ENCODE measurements at regions not wholly inside any gene's neighbourhood (a gene's known extent, or its start where the extent isn't known, plus 50 kb on each side); places are given as distances from the start of the nearest gene placed in this dataset.

GRCh38 chr1:4010284-4010683 is 110.2 kb upstream of the C1orf174 start:
- H3K27me3 ChIP-seq (ENCODE audit: control insufficient read depth in 3 of 3, insufficient read depth in 3 of 3, low read length in 3 of 3), result peaks cover 0 to 14% (median 3%) of the 10 kb centered on the region in 3 donors

GRCh38 chr1:4010814-4011605 is 110.9 kb upstream of the C1orf174 start:
- Histone ChIP-seq H3K27ac (ENCODE audit: low read depth, low read length) (no peak overlapping the region), H3K27me3 (ENCODE audit: control insufficient read depth in 3 of 3, insufficient read depth in 3 of 3, low read length in 3 of 3) (peaks cover 0 to 12% (median 6%) of the 10 kb centered on the region in 3 donors), H3K4me3 (ENCODE audit: low read length in 3 of 3) (no peak overlapping the region), H3K36me3 (ENCODE audit: control insufficient read depth in 3 of 3, insufficient read depth in 3 of 3, low read length in 3 of 3) (no peaks in the 10 kb centered on the region), H3K9me3 (ENCODE audit: control insufficient read depth in 3 of 3, low read length in 3 of 3) (no peaks in the 10 kb centered on the region), H3K9ac (ENCODE audit: low read depth in 1 of 3, low read length in 3 of 3) (no peak overlapping the region), H3K4me1 (ENCODE audit: control insufficient read depth in 3 of 3, insufficient read depth in 3 of 3, low read length in 3 of 3) (no peaks in the 10 kb centered on the region)

More at GRCh38 chr1:4010284-4010683, 110.2 kb upstream of the C1orf174 start:
- Histone ChIP-seq H3K4me1 (ENCODE audit: control insufficient read depth in 3 of 3, insufficient read depth in 3 of 3, low read length in 3 of 3) (no peaks in the 10 kb centered on the region), H3K27ac (ENCODE audit: low read depth, low read length) (no peak overlapping the region), H3K9me3 (ENCODE audit: control insufficient read depth in 3 of 3, low read length in 3 of 3) (no peaks in the 10 kb centered on the region), H3K36me3 (ENCODE audit: control insufficient read depth in 3 of 3, insufficient read depth in 3 of 3, low read length in 3 of 3) (no peaks in the 10 kb centered on the region), H3K4me3 (ENCODE audit: low read length in 3 of 3) (no peak overlapping the region), H3K9ac (ENCODE audit: low read depth in 1 of 3, low read length in 3 of 3) (no peak overlapping the region)

DNA sequence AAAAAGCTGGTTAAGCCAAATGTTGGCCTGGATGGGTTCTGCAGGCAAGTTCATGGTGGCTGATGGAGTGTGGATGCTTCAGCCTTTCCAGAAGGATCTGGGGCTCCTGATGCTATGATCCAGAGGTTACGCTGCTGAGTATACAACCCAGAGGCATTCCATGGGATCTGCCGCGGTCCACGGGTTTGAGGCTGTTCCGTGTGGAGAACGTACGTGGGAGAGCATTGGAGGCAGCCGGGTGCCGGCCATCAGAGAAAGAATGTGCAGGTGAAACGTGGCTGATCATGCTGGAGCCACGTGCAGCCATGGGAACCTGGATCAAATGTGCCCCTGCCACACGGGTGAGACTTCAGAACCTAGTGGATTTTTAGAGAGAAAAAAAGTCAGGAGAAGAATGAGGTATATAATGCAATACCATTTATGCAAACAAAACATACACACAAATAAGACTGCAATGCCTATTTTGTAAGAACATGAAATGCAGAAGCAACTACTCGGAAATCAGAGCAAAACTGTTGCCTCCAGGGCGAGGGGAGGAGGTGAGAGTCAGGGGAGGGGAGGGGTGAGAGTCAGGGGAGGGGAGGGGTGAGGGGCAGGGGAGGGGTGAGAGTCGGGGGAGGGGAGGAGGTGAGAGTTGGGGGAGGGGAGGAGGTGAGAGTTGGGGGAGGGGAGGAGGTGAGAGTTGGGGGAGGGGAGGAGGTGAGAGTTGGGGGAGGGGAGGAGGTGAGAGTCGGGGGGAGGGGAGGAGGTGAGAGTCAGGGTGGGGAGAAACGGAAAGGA is 116.5 kb upstream of the C1orf174 start:
- no peak overlapping the region for H3K9ac ChIP-seq (ENCODE audit: low read depth in 1 of 3, low read length in 3 of 3)
- no peak overlapping the region for H3K4me3 ChIP-seq (ENCODE audit: low read length in 3 of 3)
- H3K9me3 ChIP-seq (ENCODE audit: control insufficient read depth in 3 of 3, low read length in 3 of 3), result no peaks in the 10 kb centered on the region
- no peaks in the 10 kb centered on the region for H3K4me1 ChIP-seq (ENCODE audit: control insufficient read depth in 3 of 3, insufficient read depth in 3 of 3, low read length in 3 of 3)
- H3K27me3 ChIP-seq (ENCODE audit: control insufficient read depth in 3 of 3, insufficient read depth in 3 of 3, low read length in 3 of 3), result peaks cover 15 to 22% (median 21%) of the 10 kb centered on the region in 3 donors
- no peak overlapping the region for H3K27ac ChIP-seq (ENCODE audit: low read depth, low read length)
- peaks cover 0 to 2% (median 0%) of the 10 kb centered on the region in 3 donors for H3K36me3 ChIP-seq (ENCODE audit: control insufficient read depth in 3 of 3, insufficient read depth in 3 of 3, low read length in 3 of 3)

- H3K9me3 ChIP-seq (ENCODE audit: control insufficient read depth in 3 of 3, low read length in 3 of 3), result no peaks in the 10 kb centered on the region
- H3K36me3 ChIP-seq (ENCODE audit: control insufficient read depth in 3 of 3, insufficient read depth in 3 of 3, low read length in 3 of 3), result peaks cover 0 to 2% (median 0%) of the 10 kb centered on the region in 3 donors
- no peak overlapping the region for H3K27ac ChIP-seq (ENCODE audit: low read depth, low read length)
- no peak overlapping the region for H3K4me3 ChIP-seq (ENCODE audit: low read length in 3 of 3)
- no peaks in the 10 kb centered on the region for H3K4me1 ChIP-seq (ENCODE audit: control insufficient read depth in 3 of 3, insufficient read depth in 3 of 3, low read length in 3 of 3)
- H3K9ac ChIP-seq (ENCODE audit: low read depth in 1 of 3, low read length in 3 of 3), result no peak overlapping the region
- H3K27me3 ChIP-seq (ENCODE audit: control insufficient read depth in 3 of 3, insufficient read depth in 3 of 3, low read length in 3 of 3), result peaks cover 17 to 24% (median 22%) of the 10 kb centered on the region in 3 donors
Observed at GRCh38 chr1:4017636-4018365, 117.7 kb upstream of the C1orf174 start.

DNA sequence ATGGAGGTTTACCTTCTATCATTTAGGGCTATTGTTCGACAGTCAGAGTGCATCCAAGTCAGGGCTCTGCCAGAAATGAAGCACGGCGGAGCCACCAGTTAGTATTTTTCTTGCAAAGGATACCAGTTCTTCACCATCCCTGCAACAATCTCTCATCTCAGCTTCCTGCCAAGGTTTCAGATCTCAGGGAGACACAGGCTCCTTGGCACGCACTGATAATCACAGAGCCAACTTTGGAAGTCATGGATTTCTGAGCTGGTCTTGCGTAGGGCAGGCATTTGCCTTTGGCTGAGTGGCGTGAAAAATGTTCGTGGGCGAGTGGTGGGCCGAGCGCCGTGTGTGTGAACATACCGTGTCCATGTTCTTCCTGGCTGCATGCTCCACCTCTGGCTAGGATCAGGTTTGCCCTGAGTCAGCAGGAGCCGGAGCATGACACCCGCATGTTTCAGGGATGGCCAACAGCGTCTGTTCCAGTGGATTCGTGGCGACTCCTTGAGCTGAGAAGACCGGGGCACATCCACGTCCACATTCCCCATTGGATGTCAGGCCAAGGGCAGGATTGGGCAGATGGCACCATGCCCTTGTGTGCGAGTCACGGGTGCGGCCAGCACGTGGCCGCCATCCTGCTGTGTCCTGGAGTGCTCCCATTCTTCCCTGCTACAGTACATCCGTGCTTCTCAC is 118.5 kb upstream of the C1orf174 start:
- Histone ChIP-seq H3K4me1 (ENCODE audit: control insufficient read depth in 3 of 3, insufficient read depth in 3 of 3, low read length in 3 of 3) (no peaks in the 10 kb centered on the region), H3K27ac (ENCODE audit: low read depth, low read length) (no peak overlapping the region), H3K4me3 (ENCODE audit: low read length in 3 of 3) (no peak overlapping the region), H3K27me3 (ENCODE audit: control insufficient read depth in 3 of 3, insufficient read depth in 3 of 3, low read length in 3 of 3) (peaks cover 17 to 29% (median 22%) of the 10 kb centered on the region in 3 donors), H3K9ac (ENCODE audit: low read depth in 1 of 3, low read length in 3 of 3) (no peak overlapping the region), H3K9me3 (ENCODE audit: control insufficient read depth in 3 of 3, low read length in 3 of 3) (no peaks in the 10 kb centered on the region), H3K36me3 (ENCODE audit: control insufficient read depth in 3 of 3, insufficient read depth in 3 of 3, low read length in 3 of 3) (peaks cover 0 to 2% (median 0%) of the 10 kb centered on the region in 3 donors)

GRCh38 chr1:4019147-4019521 is 119.1 kb upstream of the C1orf174 start:
- no peaks in the 10 kb centered on the region for H3K9me3 ChIP-seq (ENCODE audit: control insufficient read depth in 3 of 3, low read length in 3 of 3)
- no peak overlapping the region for H3K4me3 ChIP-seq (ENCODE audit: low read length in 3 of 3)
- no peak overlapping the region for H3K9ac ChIP-seq (ENCODE audit: low read depth in 1 of 3, low read length in 3 of 3)
- no peak overlapping the region for H3K27ac ChIP-seq (ENCODE audit: low read depth, low read length)
- H3K36me3 ChIP-seq (ENCODE audit: control insufficient read depth in 3 of 3, insufficient read depth in 3 of 3, low read length in 3 of 3), result peaks cover 0 to 2% (median 0%) of the 10 kb centered on the region in 3 donors
- H3K4me1 ChIP-seq (ENCODE audit: control insufficient read depth in 3 of 3, insufficient read depth in 3 of 3, low read length in 3 of 3), result no peaks in the 10 kb centered on the region
- H3K27me3 ChIP-seq (ENCODE audit: control insufficient read depth in 3 of 3, insufficient read depth in 3 of 3, low read length in 3 of 3), result peaks cover 20 to 32% (median 22%) of the 10 kb centered on the region in 3 donors

GRCh38 chr1:4019606-4020331 is 119.7 kb upstream of the C1orf174 start:
- no peaks in the 10 kb centered on the region for H3K4me1 ChIP-seq (ENCODE audit: control insufficient read depth in 3 of 3, insufficient read depth in 3 of 3, low read length in 3 of 3)
- no peak overlapping the region for H3K27ac ChIP-seq (ENCODE audit: low read depth, low read length)
- H3K4me3 ChIP-seq (ENCODE audit: low read length in 3 of 3), result no peak overlapping the region
- peaks cover 20 to 32% (median 22%) of the 10 kb centered on the region in 3 donors for H3K27me3 ChIP-seq (ENCODE audit: control insufficient read depth in 3 of 3, insufficient read depth in 3 of 3, low read length in 3 of 3)
- H3K36me3 ChIP-seq (ENCODE audit: control insufficient read depth in 3 of 3, insufficient read depth in 3 of 3, low read length in 3 of 3), result peaks cover 0 to 2% (median 0%) of the 10 kb centered on the region in 3 donors
- peaks cover 0 to 5% (median 0%) of the 10 kb centered on the region in 3 donors for H3K9me3 ChIP-seq (ENCODE audit: control insufficient read depth in 3 of 3, low read length in 3 of 3)
- no peak overlapping the region for H3K9ac ChIP-seq (ENCODE audit: low read depth in 1 of 3, low read length in 3 of 3)

DNA sequence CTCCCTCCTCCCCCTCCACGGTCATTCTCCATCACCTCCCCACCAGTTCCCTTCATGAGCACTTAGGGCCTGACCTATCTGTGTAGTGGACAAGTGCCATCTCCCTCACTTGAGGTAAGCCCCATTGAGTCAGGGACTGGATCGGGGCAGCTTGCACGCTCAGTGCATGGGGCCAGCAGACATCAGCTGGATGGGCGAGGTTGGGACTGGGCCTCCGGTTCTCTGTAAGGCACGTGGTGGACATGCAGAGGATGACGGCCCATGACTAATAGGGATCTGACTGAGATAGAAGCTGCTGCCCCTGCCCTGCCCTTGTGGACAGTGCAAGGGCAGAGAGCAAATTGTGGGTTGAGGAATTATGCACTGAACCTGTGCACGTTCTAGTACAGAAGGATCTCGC is 120.4 kb upstream of the C1orf174 start:
- peaks cover 0 to 5% (median 0%) of the 10 kb centered on the region in 3 donors for H3K9me3 ChIP-seq (ENCODE audit: control insufficient read depth in 3 of 3, low read length in 3 of 3)
- no peak overlapping the region for H3K9ac ChIP-seq (ENCODE audit: low read depth in 1 of 3, low read length in 3 of 3)
- H3K36me3 ChIP-seq (ENCODE audit: control insufficient read depth in 3 of 3, insufficient read depth in 3 of 3, low read length in 3 of 3), result peaks cover 0 to 2% (median 0%) of the 10 kb centered on the region in 3 donors
- H3K27ac ChIP-seq (ENCODE audit: low read depth, low read length), result no peak overlapping the region
- no peak overlapping the region for H3K4me3 ChIP-seq (ENCODE audit: low read length in 3 of 3)
- H3K27me3 ChIP-seq (ENCODE audit: control insufficient read depth in 3 of 3, insufficient read depth in 3 of 3, low read length in 3 of 3), result peaks cover 20 to 32% (median 22%) of the 10 kb centered on the region in 3 donors
- no peaks in the 10 kb centered on the region for H3K4me1 ChIP-seq (ENCODE audit: control insufficient read depth in 3 of 3, insufficient read depth in 3 of 3, low read length in 3 of 3)
